Bronchial epithelial cell (primary cell): ENCODE measurements at regions not wholly inside any gene's neighbourhood (a gene's known extent, or its start where the extent isn't known, plus 50 kb on each side); places are given as distances from the start of the nearest gene placed in this dataset.

ENCODE experiments used
- DNase-seq: peaks from one replicate; pipeline ENCODE4 v3.0.0-alpha.2; 2010; ENCODE audit warnings: low read depth
- FAIRE-seq: peaks from 2 replicates; lab custom pipeline; 2011; peaks lifted over from hg19 to GRCh38; lab: Jason Lieb, UNC
- H3K27me3 ChIP-seq: 2 replicates; pipeline ENCODE4 v1.5.1; 2011; ENCODE audit warnings: low read length; ENCODE audit not compliant: control insufficient read depth, insufficient read depth
- H3K36me3 ChIP-seq: 2 replicates; pipeline ENCODE4 v1.5.1; 2011; ENCODE audit warnings: low read length; ENCODE audit not compliant: control insufficient read depth, insufficient read depth
- H3K4me3 ChIP-seq: 2 replicates; pipeline ENCODE4 v1.5.1; 2011; ENCODE audit warnings: mild to moderate bottlenecking, low read depth, low read length, control low read depth
- CTCF ChIP-seq: IDR thresholded peaks from 2 replicates; pipeline ENCODE4 v1.5.1; 2011; ENCODE audit warnings: mild to moderate bottlenecking, moderate library complexity, low read length, control low read depth, inconsistent platforms; ENCODE audit not compliant: insufficient read depth, severe bottlenecking

GRCh38 chr12:25714198-25714984, 161.3 kb upstream of the LMNTD1 start:
- Histone ChIP-seq H3K36me3 (no peaks in the 10 kb centered on the region), H3K4me3 (no peak overlapping the region), H3K27me3 (no peaks in the 10 kb centered on the region)
- no peak for TF ChIP-seq CTCF
- FAIRE-seq, result no peak
- DNase-seq, result no peak

- H3K36me3 ChIP-seq, result no peaks in the 10 kb centered on the region
- no peaks in the 10 kb centered on the region for H3K27me3 ChIP-seq
- no peak for TF ChIP-seq CTCF
- DNase-seq (no peak), FAIRE-seq (no peak)
- H3K4me3 ChIP-seq, result no peak overlapping the region
Observed at GRCh38 chr12:25715102-25715501, 162.0 kb upstream of the LMNTD1 start.

DNA sequence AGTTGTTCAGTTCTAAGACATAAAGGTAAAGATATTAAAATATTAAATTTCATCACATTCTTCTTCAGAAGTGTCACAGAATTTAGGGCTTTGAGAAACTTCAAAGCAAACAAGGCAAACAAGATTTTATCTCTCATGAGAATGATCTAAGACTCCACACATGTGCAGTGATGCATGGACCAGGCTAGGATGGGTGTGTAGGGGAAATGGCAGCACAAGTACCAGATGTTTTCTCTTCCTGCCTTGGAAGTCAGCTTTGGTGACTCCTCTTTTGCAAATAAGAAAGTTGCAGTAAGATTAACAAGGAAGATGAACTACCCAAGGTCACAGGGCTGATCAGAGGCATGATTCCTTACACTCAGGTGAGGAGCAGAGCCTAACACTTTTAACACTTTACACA, 163.8 kb upstream of the LMNTD1 start:
- no peak for TF ChIP-seq CTCF
- Histone ChIP-seq H3K36me3 (no peaks in the 10 kb centered on the region), H3K4me3 (no peak overlapping the region), H3K27me3 (no peaks in the 10 kb centered on the region)
- DNase-seq, result no peak
- FAIRE-seq, result no peak

DNA sequence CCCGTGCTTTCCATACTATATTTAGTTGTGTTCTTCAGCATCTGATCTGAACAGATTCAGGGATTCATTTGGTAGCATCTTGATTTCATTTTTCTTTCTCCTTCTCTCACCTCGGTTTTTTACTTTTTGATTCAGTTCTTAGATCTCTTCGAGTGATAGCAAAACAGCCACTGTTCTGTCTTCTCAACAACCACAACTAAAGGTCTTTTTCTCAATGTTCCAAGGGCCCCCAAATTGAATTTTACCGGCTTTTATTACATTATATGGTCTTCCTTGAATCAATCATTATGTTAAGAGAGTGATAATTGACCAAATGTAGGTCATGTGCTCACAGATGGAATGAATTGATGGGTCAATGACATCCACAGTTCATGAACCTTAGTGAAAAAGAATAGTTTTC, 164.5 kb upstream of the LMNTD1 start:
- Histone ChIP-seq H3K36me3 (no peaks in the 10 kb centered on the region), H3K27me3 (no peaks in the 10 kb centered on the region), H3K4me3 (no peak overlapping the region)
- DNase-seq, result no peak
- no peak for FAIRE-seq
- no peak for TF ChIP-seq CTCF

DNA sequence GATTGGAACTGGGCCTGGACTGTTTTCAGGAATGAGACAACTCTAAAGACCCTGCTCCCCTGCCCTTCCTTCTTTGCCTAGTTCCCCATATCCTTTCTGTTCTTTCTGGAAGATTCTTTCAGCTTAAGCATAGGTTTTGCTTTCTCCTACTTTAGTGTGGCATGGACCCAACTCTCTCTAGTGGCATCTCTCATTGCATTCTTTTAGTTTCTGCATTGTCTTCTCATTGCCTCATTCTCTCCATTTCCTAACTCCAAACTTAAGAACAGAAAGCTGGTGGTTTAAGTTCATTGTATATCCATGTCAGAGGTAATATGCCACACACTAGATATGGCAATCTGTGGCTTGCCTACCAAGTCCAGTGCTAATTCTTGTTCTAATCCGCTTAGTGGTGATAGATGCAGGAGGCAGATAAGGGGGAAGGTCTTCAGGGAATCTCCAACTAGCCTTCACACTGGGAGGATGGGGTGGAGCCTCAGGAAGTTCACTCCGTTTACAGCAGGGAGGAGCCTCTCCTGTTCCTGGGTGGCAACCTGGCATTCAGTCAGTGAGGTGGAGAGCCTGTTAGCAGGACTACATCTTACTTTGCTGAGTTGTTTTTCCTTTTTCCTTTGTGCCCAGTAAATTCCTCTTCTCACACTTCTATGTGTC, 165.1 kb upstream of the LMNTD1 start:
- no peak for TF ChIP-seq CTCF
- no peaks in the 10 kb centered on the region for H3K36me3 ChIP-seq
- no peak overlapping the region for H3K4me3 ChIP-seq
- FAIRE-seq (peak; percentile 13), DNase-seq (no peak)
- H3K27me3 ChIP-seq, result no peaks in the 10 kb centered on the region

DNA sequence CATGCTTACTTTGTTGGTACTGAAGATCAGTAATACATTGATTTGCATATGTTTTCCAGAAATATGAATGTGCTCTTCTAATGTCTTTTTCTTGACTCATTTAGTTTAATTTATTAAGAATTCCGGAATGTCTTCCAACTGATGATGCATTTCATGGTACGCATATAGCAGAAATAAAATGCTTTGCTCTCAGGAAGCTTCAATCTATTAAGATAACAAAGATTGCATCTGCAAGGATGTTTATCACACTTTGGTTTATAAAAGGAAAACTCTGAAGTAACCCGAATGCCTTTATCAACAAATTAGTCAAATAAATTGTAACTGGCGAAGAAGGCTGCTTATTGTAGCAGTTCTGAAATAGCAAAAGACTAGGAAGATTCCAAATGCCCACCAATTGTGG, 166.4 kb upstream of the LMNTD1 start:
- Histone ChIP-seq H3K27me3 (no peaks in the 10 kb centered on the region), H3K36me3 (no peaks in the 10 kb centered on the region), H3K4me3 (no peak overlapping the region)
- FAIRE-seq (no peak), DNase-seq (no peak)
- no peak for TF ChIP-seq CTCF
